ENCODE measurements at regions not wholly inside any gene's neighbourhood (a gene's known extent, or its start where the extent isn't known, plus 50 kb on each side); places are given as distances from the start of the nearest gene placed in this dataset.

- DNase-seq (ENCODE audit: low spot score): no peak
- Histone ChIP-seq H3K27me3 (replicated peaks; ENCODE audit: insufficient read depth, low read depth, low read length, poor library complexity) (no peaks in the 10 kb centered on the region), H3K36me3 (ENCODE audit: insufficient read depth, low read length, poor library complexity, severe bottlenecking) (no peaks in the 10 kb centered on the region), H3K4me1 (ENCODE audit: insufficient read depth, low read length, poor library complexity, severe bottlenecking) (no peaks in the 10 kb centered on the region), H3K27ac (ENCODE audit: low read depth, low read length, poor library complexity, severe bottlenecking) (no peak overlapping the region), H3K4me3 (ENCODE audit: low read depth, low read length, poor library complexity, severe bottlenecking) (no peak overlapping the region), H3K9me3 (ENCODE audit: low read depth, low read length, poor library complexity, severe bottlenecking) (no peaks in the 10 kb centered on the region)
- no TSS peak for BruUV-seq (replicated peaks)
- intact Hi-C loops (cut with micrococcal nuclease; ENCODE audit: unreplicated experiment): no loop called here
- POLR2A ChIA-PET (ENCODE audit: low non-redundant PET): no interaction called here
- TF ChIP-seq EZH2 (IDR thresholded peaks at IDR 0.05; ENCODE audit: borderline replicate concordance, low read depth, low read length, poor library complexity, severe bottlenecking): no peak
- no peak for TF ChIP-seq CTCF (conservative IDR thresholded peaks at IDR 0.05; ENCODE audit: low read depth, low read length)
- CTCF ChIA-PET: no interaction called here
Measured at GRCh38 chr11:91257667-91258066, 967.0 kb upstream of the FAT3 start.

- Histone ChIP-seq H3K27ac (ENCODE audit: low read depth, low read length, poor library complexity, severe bottlenecking) (no peak overlapping the region), H3K4me3 (ENCODE audit: low read depth, low read length, poor library complexity, severe bottlenecking) (no peak overlapping the region), H3K36me3 (ENCODE audit: insufficient read depth, low read length, poor library complexity, severe bottlenecking) (no peaks in the 10 kb centered on the region), H3K27me3 (replicated peaks; ENCODE audit: insufficient read depth, low read depth, low read length, poor library complexity) (no peaks in the 10 kb centered on the region), H3K9me3 (ENCODE audit: low read depth, low read length, poor library complexity, severe bottlenecking) (no peaks in the 10 kb centered on the region), H3K4me1 (ENCODE audit: insufficient read depth, low read length, poor library complexity, severe bottlenecking) (peaks cover 10% of the 10 kb centered on the region)
- peak; percentile 78 for DNase-seq (ENCODE audit: low spot score)
- CTCF ChIA-PET: no interaction called here
- no TSS peak for BruUV-seq (replicated peaks)
- intact Hi-C loops (cut with micrococcal nuclease; ENCODE audit: unreplicated experiment): loop anchor here (2.0 to 10.0 kb wide), 3 partner anchors 204 to 344 kb away; no protein-coding TSS in a partner anchor
- POLR2A ChIA-PET (ENCODE audit: low non-redundant PET): no interaction called here
- TF ChIP-seq CTCF (conservative IDR thresholded peaks at IDR 0.05; ENCODE audit: low read depth, low read length) (peak; percentile 93), EZH2 (IDR thresholded peaks at IDR 0.05; ENCODE audit: borderline replicate concordance, low read depth, low read length, poor library complexity, severe bottlenecking) (no peak)
Measured at GRCh38 chr11:91248199-91248807, 976.3 kb upstream of the FAT3 start.

GRCh38 chr11:91247009-91247735, 977.4 kb upstream of the FAT3 start:
- DNase-seq (ENCODE audit: low spot score): no peak
- H3K4me3 ChIP-seq (ENCODE audit: low read depth, low read length, poor library complexity, severe bottlenecking): no peak overlapping the region
- POLR2A ChIA-PET (ENCODE audit: low non-redundant PET): no interaction called here
- H3K4me1 ChIP-seq (ENCODE audit: insufficient read depth, low read length, poor library complexity, severe bottlenecking): peaks cover 17% of the 10 kb centered on the region
- no peak overlapping the region for H3K27ac ChIP-seq (ENCODE audit: low read depth, low read length, poor library complexity, severe bottlenecking)
- CTCF ChIA-PET: no interaction called here
- no peaks in the 10 kb centered on the region for H3K27me3 ChIP-seq (replicated peaks; ENCODE audit: insufficient read depth, low read depth, low read length, poor library complexity)
- no TSS peak for BruUV-seq (replicated peaks)
- intact Hi-C loops (cut with micrococcal nuclease; ENCODE audit: unreplicated experiment): loop anchor here (5.0 to 10.0 kb wide), 2 partner anchors 300 to 342 kb away; no protein-coding TSS in a partner anchor
- H3K36me3 ChIP-seq (ENCODE audit: insufficient read depth, low read length, poor library complexity, severe bottlenecking): no peaks in the 10 kb centered on the region
- TF ChIP-seq CTCF (conservative IDR thresholded peaks at IDR 0.05; ENCODE audit: low read depth, low read length) (no peak), EZH2 (IDR thresholded peaks at IDR 0.05; ENCODE audit: borderline replicate concordance, low read depth, low read length, poor library complexity, severe bottlenecking) (no peak)
- no peaks in the 10 kb centered on the region for H3K9me3 ChIP-seq (ENCODE audit: low read depth, low read length, poor library complexity, severe bottlenecking)
